Left lung (tissue), 4 donors: ENCODE measurements at regions not wholly inside any gene's neighbourhood (a gene's known extent, or its start where the extent isn't known, plus 50 kb on each side); places are given as distances from the start of the nearest gene placed in this dataset.

Source experiments
- ATAC-seq: fragments of 200-7000 bp; cut with Tn5 transposase; one replicate; pipeline ENCODE4 v1.9.1; 2020; ENCODE audit warnings: moderate library complexity
- DNase-seq, 4 donors: peaks; one replicate each; pipeline ENCODE4 v3.0.0-alpha.2; 2013 to 2020
- H3K27ac ChIP-seq, 2 donors: fragments of 200-600 bp; sonication (generic) in 1 of 2; one replicate each; pipeline versions ENCODE4 v1.5.0 to v1.8.0; 2020 to 2021
- H3K27me3 ChIP-seq, 2 donors: fragments of 200-600 bp; sonication (generic) in 1 of 2; one replicate each; pipeline versions ENCODE4 v1.5.0 to v1.8.0; 2020 to 2021
- H3K36me3 ChIP-seq, 2 donors: fragments of 200-600 bp; sonication (generic) in 1 of 2; one replicate each; pipeline versions ENCODE4 v1.5.0 to v1.8.0; 2020 to 2021
- H3K4me1 ChIP-seq, 2 donors: fragments of 200-600 bp; one replicate each; pipeline ENCODE4 v1.8.0; 2021
- H3K4me3 ChIP-seq, 2 donors: fragments of 200-600 bp; sonication (generic) in 1 of 2; one replicate each; pipeline versions ENCODE4 v1.5.0 to v1.8.0; 2020 to 2021; ENCODE audit warnings: mild to moderate bottlenecking in 1 of 2
- H3K9me3 ChIP-seq, 2 donors: fragments of 200-600 bp; sonication (generic) in 1 of 2; one replicate each; pipeline versions ENCODE4 v1.5.0 to v1.8.0; 2020 to 2021
- CTCF ChIP-seq, 2 donors: fragments of 200-600 bp; sonication (generic) in 1 of 2; IDR thresholded peaks; one replicate each; pipeline versions ENCODE4 v1.5.0 to v1.8.0; 2021; ENCODE audit warnings: antibody characterized with exemption in 2 of 2
- intact Hi-C, 2 donors: fragments of 100-400 bp; cut with DNase I; formaldehyde crosslinking; loops; one replicate each; pipeline versions ENCODE4 v1.11.2 to v1.14.2; 2022
- donor health status: DM: no; HTN: yes; CAD: no.
- donor health status: DM: no; HTN: no; CAD: no.

- no peaks in the 10 kb centered on the region for H3K4me1 ChIP-seq
These were observed 327.9 kb upstream of the MAGEB18 start for GRCh38 chrX:25810202-25810601.

GRCh38 chrX:25819879-25820278 lies 318.3 kb upstream of the MAGEB18 start:
- Histone ChIP-seq H3K4me1 (no peaks in the 10 kb centered on the region), H3K27me3 (no peaks in the 10 kb centered on the region), H3K36me3 (no peaks in the 10 kb centered on the region), H3K9me3 (no peaks in the 10 kb centered on the region), H3K27ac (no peak overlapping the region), H3K4me3 (no peak overlapping the region)
- TF ChIP-seq CTCF (IDR thresholded peaks at IDR 0.05): no peak
- no peak for ATAC-seq
- no peak for DNase-seq
- intact Hi-C loops: no loop called here

More at GRCh38 chrX:25810202-25810601, 327.9 kb upstream of the MAGEB18 start:
- no peak overlapping the region for H3K27ac ChIP-seq
- no peaks in the 10 kb centered on the region for H3K36me3 ChIP-seq
- no peaks in the 10 kb centered on the region for H3K27me3 ChIP-seq
- no peak overlapping the region for H3K4me3 ChIP-seq
- no peaks in the 10 kb centered on the region for H3K9me3 ChIP-seq
- ATAC-seq (no peak), DNase-seq (no peak)
- intact Hi-C loops: no loop called here
- TF ChIP-seq CTCF (IDR thresholded peaks at IDR 0.05): no peak

- TF ChIP-seq CTCF (IDR thresholded peaks at IDR 0.05): no peak
- no peak for ATAC-seq
- intact Hi-C loops: no loop called here
- Histone ChIP-seq H3K27me3 (no peaks in the 10 kb centered on the region), H3K4me1 (no peaks in the 10 kb centered on the region), H3K36me3 (no peaks in the 10 kb centered on the region), H3K4me3 (no peak overlapping the region), H3K27ac (no peak overlapping the region), H3K9me3 (no peaks in the 10 kb centered on the region)
- DNase-seq: no peak
These were observed 287.0 kb upstream of the MAGEB18 start for GRCh38 chrX:25851141-25851540.

- intact Hi-C loops: no loop called here
- Histone ChIP-seq H3K36me3 (no peaks in the 10 kb centered on the region), H3K9me3 (no peaks in the 10 kb centered on the region), H3K27me3 (no peaks in the 10 kb centered on the region), H3K4me1 (no peaks in the 10 kb centered on the region), H3K27ac (no peak overlapping the region), H3K4me3 (no peak overlapping the region)
- TF ChIP-seq CTCF (IDR thresholded peaks at IDR 0.05): no peak
- DNase-seq (no peak), ATAC-seq (no peak)
These were observed 285.1 kb upstream of the MAGEB18 start for GRCh38 chrX:25853002-25853479.

GRCh38 chrX:25858273-25858880 lies 279.8 kb upstream of the MAGEB18 start:
- H3K9me3 ChIP-seq: no peaks in the 10 kb centered on the region
- TF ChIP-seq CTCF (IDR thresholded peaks at IDR 0.05): no peak
- no peak for ATAC-seq

More at GRCh38 chrX:25858273-25858880, 279.8 kb upstream of the MAGEB18 start:
- intact Hi-C loops: no loop called here
- Histone ChIP-seq H3K4me1 (no peaks in the 10 kb centered on the region), H3K27ac (no peak overlapping the region), H3K4me3 (no peak overlapping the region), H3K36me3 (no peaks in the 10 kb centered on the region), H3K27me3 (peaks cover 0 to 4% of the 10 kb centered on the region in 2 donors)
- DNase-seq: no peak
